AG09319 (cell line): ENCODE measurements at regions not wholly inside any gene's neighbourhood (a gene's known extent, or its start where the extent isn't known, plus 50 kb on each side); places are given as distances from the start of the nearest gene placed in this dataset.

Experiments used
- DNase-seq: peaks from one replicate; pipeline ENCODE4 v3.0.0-alpha.2; 2010; ENCODE audit warnings: low read depth; ENCODE audit errors: extremely low read depth
- CTCF ChIP-seq: IDR thresholded peaks from 2 replicates; pipeline ENCODE4 v1.5.1; 2011; ENCODE audit warnings: low read depth, mild to moderate bottlenecking, inconsistent platforms, low read length, moderate library complexity

- peak; percentile 59 for DNase-seq
- no peak for TF ChIP-seq CTCF
These were observed 78.4 kb upstream of the FUT8 start for GRCh38 chr14:65333943-65334687.

- no peak for TF ChIP-seq CTCF
- no peak for DNase-seq
These were observed 77.6 kb upstream of the FUT8 start for GRCh38 chr14:65334765-65335410.

- TF ChIP-seq CTCF = no peak
- no peak for DNase-seq
These were observed 77.1 kb upstream of the FUT8 start for GRCh38 chr14:65335411-65335947.

GRCh38 chr14:65336191-65336591 lies 76.3 kb upstream of the FUT8 start:
- no peak for DNase-seq
- TF ChIP-seq CTCF = no peak

- no peak for DNase-seq
- no peak for TF ChIP-seq CTCF
These were observed 72.7 kb upstream of the FUT8 start for GRCh38 chr14:65339866-65340265.

- DNase-seq = no peak
- no peak for TF ChIP-seq CTCF
These were observed 68.5 kb upstream of the FUT8 start for GRCh38 chr14:65344011-65344410.

- no peak for TF ChIP-seq CTCF
- DNase-seq = no peak
These were observed 67.3 kb upstream of the FUT8 start for GRCh38 chr14:65345266-65345665.
